Fibroblast of villous mesenchyme (primary cell): ENCODE measurements at regions not wholly inside any gene's neighbourhood (a gene's known extent, or its start where the extent isn't known, plus 50 kb on each side); places are given as distances from the start of the nearest gene placed in this dataset.

Experiments
- DNase-seq: peaks from one replicate; pipeline ENCODE4 v3.0.0-alpha.2; 2010; ENCODE audit warnings: low read depth
- H3K4me3 ChIP-seq: 2 replicates; pipeline ENCODE4 v1.5.1; 2011; ENCODE audit warnings: low read depth, mild to moderate bottlenecking, low read length
- CTCF ChIP-seq: IDR thresholded peaks from 2 replicates; pipeline ENCODE4 v1.5.1; 2012; ENCODE audit warnings: low read depth, mild to moderate bottlenecking, low read length; ENCODE audit not compliant: insufficient read depth

GRCh38 chr1:29973406-29973805 lies 737.1 kb downstream of the PTPRU start:
- TF ChIP-seq CTCF: no peak
- DNase-seq: no peak
- H3K4me3 ChIP-seq: no peak overlapping the region

- TF ChIP-seq CTCF: no peak
- DNase-seq: no peak
- no peak overlapping the region for H3K4me3 ChIP-seq
Measured at GRCh38 chr1:29972421-29973053, 736.2 kb downstream of the PTPRU start.

- DNase-seq: no peak
- no peak overlapping the region for H3K4me3 ChIP-seq
- TF ChIP-seq CTCF: no peak
Measured at GRCh38 chr1:29971703-29972102, 735.4 kb downstream of the PTPRU start.

- no peak for TF ChIP-seq CTCF
- H3K4me3 ChIP-seq: no peak overlapping the region
- no peak for DNase-seq
Measured at GRCh38 chr1:29970747-29971325, 734.5 kb downstream of the PTPRU start.

GRCh38 chr1:29969576-29969975 lies 733.3 kb downstream of the PTPRU start:
- DNase-seq: no peak
- no peak overlapping the region for H3K4me3 ChIP-seq
- TF ChIP-seq CTCF: no peak

GRCh38 chr1:29967261-29967660 lies 730.9 kb downstream of the PTPRU start:
- DNase-seq: no peak
- H3K4me3 ChIP-seq: no peak overlapping the region
- TF ChIP-seq CTCF: no peak
